ENCODE measurements at regions not wholly inside any gene's neighbourhood (a gene's known extent, or its start where the extent isn't known, plus 50 kb on each side); places are given as distances from the start of the nearest gene placed in this dataset.

DNA sequence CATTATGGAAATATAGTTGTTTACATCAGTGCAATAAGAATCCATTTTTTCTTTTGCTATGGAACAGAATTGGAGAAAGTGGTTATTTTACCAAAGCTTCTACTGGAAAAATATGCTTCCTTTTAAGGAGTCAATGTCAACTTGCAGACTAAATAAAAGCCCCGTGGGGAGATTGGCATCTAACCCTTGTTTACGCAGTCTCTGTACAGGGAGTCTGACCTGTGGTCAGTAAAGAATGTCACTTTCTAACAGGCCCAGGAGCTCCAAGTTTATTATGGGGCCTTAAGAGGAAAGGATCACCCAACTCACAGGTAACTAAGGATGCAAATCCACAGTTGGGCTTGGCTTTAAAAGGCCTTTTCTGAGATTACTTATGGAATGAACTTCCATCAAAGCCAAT, 1751.2 kb downstream of the SI start:
- H3T11ph ChIP-seq (ENCODE audit: low read length): no peak overlapping the region
- no peaks in the 10 kb centered on the region for H3K27me3 Mint-ChIP-seq (ENCODE audit: low read depth)
- no peak overlapping the region for H3K4me2 ChIP-seq (ENCODE audit: insufficient read depth, insufficient read length, low read length)
- no peak overlapping the region for H3K18ac ChIP-seq (ENCODE audit: insufficient read length, low read depth, low read length)
- H3K79me1 ChIP-seq (ENCODE audit: insufficient read depth, low read depth, low read length, poor library complexity, severe bottlenecking): no peaks in the 10 kb centered on the region
- no peaks in the 10 kb centered on the region for H3K9me3 ChIP-seq (ENCODE audit: control insufficient read depth, low read depth, low read length)
- no peak overlapping the region for H3K4ac ChIP-seq (ENCODE audit: low read depth, low read length)
- H3K4me1 ChIP-seq (ENCODE audit: insufficient read depth, low read length): no peaks in the 10 kb centered on the region
- H3K36me3 Mint-ChIP-seq (ENCODE audit: insufficient read depth in 1 of 3, low read depth in 3 of 3): peaks cover 4 to 17% (median 10%) of the 10 kb centered on the region in 3 experiments; a peak in 5 of 7 replicates
- H2AK5ac ChIP-seq (ENCODE audit: insufficient read length, low read length): no peak overlapping the region
- WGBS (ENCODE audit: extremely low coverage, insufficient read length, low lambda C conversion rate): no CpG with 5 or more reads among the region's 2 CpGs
- H3K9ac ChIP-seq (ENCODE audit: extremely low read depth, insufficient read length, low read length): no peak overlapping the region
- DNase-seq: no peak
- no peak overlapping the region for H4K91ac ChIP-seq (ENCODE audit: insufficient read length, low read depth, low read length)
- no peak overlapping the region for H2BK120ac ChIP-seq (ENCODE audit: low read depth, low read length, poor library complexity, severe bottlenecking)
- no peak overlapping the region for H3K27ac ChIP-seq (ENCODE audit: insufficient read length, low read depth, low read length)
- H3K9me3 Mint-ChIP-seq: peaks cover 9 to 15% of the 10 kb centered on the region in 2 experiments
- no peak overlapping the region for H4K8ac ChIP-seq (replicated peaks; ENCODE audit: insufficient read length, low read depth, low read length)
- no peaks in the 10 kb centered on the region for H4K20me1 ChIP-seq (ENCODE audit: control insufficient read depth, insufficient read depth, insufficient read length)
- no peak overlapping the region for H2BK15ac ChIP-seq (ENCODE audit: low read depth, low read length)
- no peak overlapping the region for H3K14ac ChIP-seq (ENCODE audit: insufficient read depth, low read length)
- TF ChIP-seq, protein P1, sequence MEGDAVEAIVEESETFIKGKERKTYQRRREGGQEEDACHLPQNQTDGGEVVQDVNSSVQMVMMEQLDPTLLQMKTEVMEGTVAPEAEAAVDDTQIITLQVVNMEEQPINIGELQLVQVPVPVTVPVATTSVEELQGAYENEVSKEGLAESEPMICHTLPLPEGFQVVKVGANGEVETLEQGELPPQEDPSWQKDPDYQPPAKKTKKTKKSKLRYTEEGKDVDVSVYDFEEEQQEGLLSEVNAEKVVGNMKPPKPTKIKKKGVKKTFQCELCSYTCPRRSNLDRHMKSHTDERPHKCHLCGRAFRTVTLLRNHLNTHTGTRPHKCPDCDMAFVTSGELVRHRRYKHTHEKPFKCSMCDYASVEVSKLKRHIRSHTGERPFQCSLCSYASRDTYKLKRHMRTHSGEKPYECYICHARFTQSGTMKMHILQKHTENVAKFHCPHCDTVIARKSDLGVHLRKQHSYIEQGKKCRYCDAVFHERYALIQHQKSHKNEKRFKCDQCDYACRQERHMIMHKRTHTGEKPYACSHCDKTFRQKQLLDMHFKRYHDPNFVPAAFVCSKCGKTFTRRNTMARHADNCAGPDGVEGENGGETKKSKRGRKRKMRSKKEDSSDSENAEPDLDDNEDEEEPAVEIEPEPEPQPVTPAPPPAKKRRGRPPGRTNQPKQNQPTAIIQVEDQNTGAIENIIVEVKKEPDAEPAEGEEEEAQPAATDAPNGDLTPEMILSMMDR (conservative IDR thresholded peaks at IDR 0.05): no peak
- no peaks in the 10 kb centered on the region for H3K27me3 ChIP-seq (ENCODE audit: insufficient read depth, low read length)
- H3K23ac ChIP-seq (ENCODE audit: insufficient read length, low read depth, low read length): no peak overlapping the region
- H2BK5ac ChIP-seq (ENCODE audit: insufficient read length, low read length): no peak overlapping the region
- H3K4me1 Mint-ChIP-seq: no peaks in the 10 kb centered on the region
- no peak overlapping the region for H3K27ac Mint-ChIP-seq
- no peaks in the 10 kb centered on the region for H3K79me2 ChIP-seq (ENCODE audit: insufficient read depth, low read length)
- H2AFZ ChIP-seq (ENCODE audit: low read length): no peak overlapping the region
- H4K5ac ChIP-seq (ENCODE audit: insufficient read length, low read depth, low read length): no peak overlapping the region
- no peak overlapping the region for H2BK20ac ChIP-seq (ENCODE audit: low read depth, low read length, poor library complexity, severe bottlenecking)
- H2BK12ac ChIP-seq (ENCODE audit: insufficient read length, low read depth, low read length): no peak overlapping the region
- H3K23me2 ChIP-seq (ENCODE audit: insufficient read length, low read depth, low read length, poor library complexity, severe bottlenecking): no peaks in the 10 kb centered on the region
- H3K4me3 Mint-ChIP-seq: no peak overlapping the region
- H3K56ac ChIP-seq (ENCODE audit: insufficient read length, low read depth, low read length): no peak overlapping the region
